Panc1 (cell line): ENCODE measurements at regions not wholly inside any gene's neighbourhood (a gene's known extent, or its start where the extent isn't known, plus 50 kb on each side); places are given as distances from the start of the nearest gene placed in this dataset.

Experiments used
- ATAC-seq: fragments of 200-7000 bp; cut with Tn5 transposase; 2 replicates; pipeline ENCODE4 v1.9.1; 2020; ENCODE audit warnings: mild to moderate bottlenecking, moderate library complexity
- BruUV-seq: library from RNA; stranded (reverse); fragments of 400-500 nt; replicated peaks from 2 replicates; lab custom pipeline; 2021; lab: Mats Ljungman, UMichigan
- CTCF ChIA-PET: fragments of 300-600 bp; sonication (Branson Sonifier 250); formaldehyde crosslinking; loops from one replicate; lab custom pipeline; 2022; ENCODE audit warnings: antibody characterized with exemption; lab: Charles Lee
- POLR2A ChIA-PET: fragments of 300-600 bp; sonication (Branson Sonifier 250); formaldehyde crosslinking; loops from one replicate; lab custom pipeline; 2022; ENCODE audit warnings: antibody characterized with exemption; lab: Charles Lee
- DNase-seq: peaks from one replicate; pipeline ENCODE4 v3.0.0-alpha.2; 2010; ENCODE audit warnings: low read depth, low spot score
- H3K27ac ChIP-seq: 2 replicates; pipeline ENCODE4 v1.5.1; 2011; ENCODE audit warnings: mild to moderate bottlenecking, low read length, inconsistent platforms
- H3K27me3 ChIP-seq: fragments of 200-500 bp; sonication (Bioruptor generic); 2 replicates; pipeline ENCODE4 v1.6.0; 2014; ENCODE audit warnings: low read length, inconsistent platforms; ENCODE audit not compliant: control insufficient read depth, insufficient read depth
- H3K36me3 ChIP-seq: fragments of 200-500 bp; sonication (Bioruptor generic); 2 replicates; pipeline ENCODE4 v1.5.1; 2014; ENCODE audit warnings: inconsistent platforms, mild to moderate bottlenecking, low read length, moderate library complexity; ENCODE audit not compliant: control insufficient read depth, insufficient read depth
- H3K4me1 ChIP-seq: 2 replicates; pipeline ENCODE4 v1.5.1; 2011; ENCODE audit warnings: inconsistent platforms, mild to moderate bottlenecking, low read length, moderate library complexity; ENCODE audit not compliant: control insufficient read depth, insufficient read depth
- H3K4me3 ChIP-seq, 2 experiments: 2 replicates each; pipeline ENCODE4 v1.5.1; 2011 to 2012; ENCODE audit warnings: low read depth in 2 of 2, low read length in 2 of 2, mild to moderate bottlenecking in 2 of 2, inconsistent platforms in 1 of 2, moderate library complexity in 1 of 2
- H3K9me3 ChIP-seq: fragments of 200-500 bp; sonication (Bioruptor generic); 2 replicates; pipeline ENCODE4 v1.5.1; 2014; ENCODE audit warnings: low read depth, mild to moderate bottlenecking, inconsistent platforms, low read length, moderate library complexity; ENCODE audit not compliant: control insufficient read depth, insufficient read depth
- POLR2AphosphoS5 ChIP-seq: IDR thresholded peaks from 2 replicates; pipeline ENCODE4 v1.6.1; 2012; ENCODE audit warnings: mild to moderate bottlenecking, low read depth, low read length, moderate library complexity
- REST ChIP-seq, 2 experiments: IDR thresholded peaks; 2 replicates each; pipeline ENCODE4 v1.6.1; 2011 to 2012; ENCODE audit warnings: low read depth in 2 of 2, control low read depth in 1 of 2, low read length in 1 of 2, mild to moderate bottlenecking in 1 of 2, moderate library complexity in 1 of 2; ENCODE audit not compliant: insufficient read depth in 1 of 2
- TCF7L2 ChIP-seq: IDR thresholded peaks from 2 replicates; pipeline ENCODE4 v1.6.1; 2011; ENCODE audit warnings: mild to moderate bottlenecking, low read depth, low read length, inconsistent platforms
- in situ Hi-C: cut with HindIII; loops from 2 replicates; pipeline ENCODE4 v1.10.0; 2016; ENCODE audit warnings: low sequenced_read_pairs, low pct_unique_long_range_greater_than_20kb
- intact Hi-C: fragments of 100-400 bp; cut with micrococcal nuclease; formaldehyde crosslinking; loops from one replicate; pipeline ENCODE4 v1.10.0; 2022; ENCODE audit not compliant: unreplicated experiment
- TF ChIP-seq, protein P1 (sequence below): fragments of 450-650 bp; IDR thresholded peaks from 2 replicates; pipeline ENCODE4 v1.5.1; 2017; ENCODE audit warnings: mild to moderate bottlenecking

DNA sequence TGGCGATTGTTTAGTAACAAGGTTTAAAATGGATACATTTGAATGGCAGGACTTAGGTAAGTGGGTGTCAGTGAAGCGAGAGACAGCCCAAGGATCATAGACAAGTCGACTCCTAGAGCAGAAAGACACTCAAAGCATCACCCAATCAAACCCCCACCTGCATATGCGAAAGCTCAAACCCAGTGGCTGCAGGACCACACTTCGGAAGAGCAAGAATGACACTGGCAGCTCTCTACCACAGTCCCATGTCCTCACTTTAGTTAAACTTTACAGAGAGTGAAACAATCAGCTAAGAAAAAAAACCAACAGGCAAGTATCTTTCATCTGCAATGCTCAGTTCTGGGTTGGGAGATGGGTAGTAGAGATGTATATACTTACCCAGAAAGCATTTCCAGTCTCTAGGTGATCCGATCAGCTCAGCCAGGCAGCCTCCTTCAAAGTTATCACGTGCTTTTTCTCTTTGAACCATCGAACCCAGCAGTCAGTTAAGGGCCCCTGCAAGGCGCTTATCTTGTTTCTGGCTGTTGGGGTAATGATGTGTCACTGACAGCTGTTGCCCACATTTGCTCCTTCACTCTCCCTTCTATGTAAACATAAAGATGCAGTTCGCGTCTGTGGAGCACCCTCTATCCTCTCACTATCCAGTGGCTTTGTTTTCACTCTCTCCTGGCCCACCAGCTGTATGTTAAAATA is 357.5 kb upstream of the ID2 start:
- Histone ChIP-seq H3K36me3 (no peaks in the 10 kb centered on the region), H3K27ac (no peak overlapping the region), H3K4me1 (no peaks in the 10 kb centered on the region), H3K9me3 (no peaks in the 10 kb centered on the region), H3K27me3 (peaks cover 20% of the 10 kb centered on the region), H3K4me3 (no peak overlapping the region)
- in situ Hi-C loops (no loop called here), intact Hi-C loops (no loop called here)
- ATAC-seq (no peak), DNase-seq (no peak)
- ChIA-PET POLR2A (no interaction called here), CTCF (no interaction called here)
- no TSS peak for BruUV-seq
- no peak for TF ChIP-seq REST (IDR thresholded peaks at IDR 0.05; ENCODE audit: insufficient read depth in 1 of 2, low read depth in 2 of 2, low read length in 1 of 2)
- TF ChIP-seq, protein P1, sequence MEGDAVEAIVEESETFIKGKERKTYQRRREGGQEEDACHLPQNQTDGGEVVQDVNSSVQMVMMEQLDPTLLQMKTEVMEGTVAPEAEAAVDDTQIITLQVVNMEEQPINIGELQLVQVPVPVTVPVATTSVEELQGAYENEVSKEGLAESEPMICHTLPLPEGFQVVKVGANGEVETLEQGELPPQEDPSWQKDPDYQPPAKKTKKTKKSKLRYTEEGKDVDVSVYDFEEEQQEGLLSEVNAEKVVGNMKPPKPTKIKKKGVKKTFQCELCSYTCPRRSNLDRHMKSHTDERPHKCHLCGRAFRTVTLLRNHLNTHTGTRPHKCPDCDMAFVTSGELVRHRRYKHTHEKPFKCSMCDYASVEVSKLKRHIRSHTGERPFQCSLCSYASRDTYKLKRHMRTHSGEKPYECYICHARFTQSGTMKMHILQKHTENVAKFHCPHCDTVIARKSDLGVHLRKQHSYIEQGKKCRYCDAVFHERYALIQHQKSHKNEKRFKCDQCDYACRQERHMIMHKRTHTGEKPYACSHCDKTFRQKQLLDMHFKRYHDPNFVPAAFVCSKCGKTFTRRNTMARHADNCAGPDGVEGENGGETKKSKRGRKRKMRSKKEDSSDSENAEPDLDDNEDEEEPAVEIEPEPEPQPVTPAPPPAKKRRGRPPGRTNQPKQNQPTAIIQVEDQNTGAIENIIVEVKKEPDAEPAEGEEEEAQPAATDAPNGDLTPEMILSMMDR, result no peak

GRCh38 chr2:8324901-8325300 is 357.0 kb upstream of the ID2 start:
- in situ Hi-C loops (no loop called here), intact Hi-C loops (no loop called here)
- no peaks in the 10 kb centered on the region for H3K9me3 ChIP-seq
- no TSS peak for BruUV-seq
- TF ChIP-seq REST (IDR thresholded peaks at IDR 0.05; ENCODE audit: insufficient read depth in 1 of 2, low read depth in 2 of 2, low read length in 1 of 2) (no peak), TCF7L2 (no peak), POLR2AphosphoS5 (no peak)
- TF ChIP-seq, protein P1, result no peak
- CTCF ChIA-PET, result no interaction called here
- no peak for DNase-seq
- no peak overlapping the region for H3K4me3 ChIP-seq
- peaks cover 20% of the 10 kb centered on the region for H3K27me3 ChIP-seq
- H3K36me3 ChIP-seq, result no peaks in the 10 kb centered on the region
- POLR2A ChIA-PET, result no interaction called here
- H3K4me1 ChIP-seq, result no peaks in the 10 kb centered on the region
- ATAC-seq, result no peak
- no peak overlapping the region for H3K27ac ChIP-seq
